ENCODE measurements at regions not wholly inside any gene's neighbourhood (a gene's known extent, or its start where the extent isn't known, plus 50 kb on each side); places are given as distances from the start of the nearest gene placed in this dataset.

DNA sequence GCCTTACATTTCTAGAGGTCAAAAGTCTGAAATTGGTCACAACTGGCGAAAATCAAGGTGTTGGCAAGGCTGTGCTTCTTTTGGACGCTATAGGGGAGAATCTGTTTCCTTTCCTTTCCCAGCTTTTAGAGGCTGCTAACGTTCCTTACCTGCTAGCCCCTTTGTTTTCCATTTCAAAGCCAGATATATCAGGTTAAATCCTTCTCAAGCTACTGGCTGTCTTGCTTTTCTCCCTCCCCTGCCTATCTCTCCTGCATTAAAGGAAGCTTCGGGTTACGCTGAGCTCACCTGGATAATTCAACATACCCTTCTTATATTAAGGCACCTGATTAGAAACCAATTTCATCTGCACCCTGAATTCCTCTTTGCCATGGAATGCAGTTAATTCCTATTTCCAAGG, 1569.7 kb upstream of the SLC10A2 start:
- DNase-seq (ENCODE audit: low read depth) = no peak
- H3K4me3 ChIP-seq (ENCODE audit: low read depth, low read length) = no peak overlapping the region
- TF ChIP-seq POLR2A (IDR thresholded peaks at IDR 0.05; ENCODE audit: extremely low read depth, insufficient read length) (no peak), MYC (IDR thresholded peaks at IDR 0.05; ENCODE audit: low read depth, low read length) (no peak)
- TF ChIP-seq, protein P1, sequence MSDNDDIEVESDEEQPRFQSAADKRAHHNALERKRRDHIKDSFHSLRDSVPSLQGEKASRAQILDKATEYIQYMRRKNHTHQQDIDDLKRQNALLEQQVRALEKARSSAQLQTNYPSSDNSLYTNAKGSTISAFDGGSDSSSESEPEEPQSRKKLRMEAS (IDR thresholded peaks at IDR 0.05; ENCODE audit: low read depth, low read length) = no peak
- TF ChIP-seq, protein P2, sequence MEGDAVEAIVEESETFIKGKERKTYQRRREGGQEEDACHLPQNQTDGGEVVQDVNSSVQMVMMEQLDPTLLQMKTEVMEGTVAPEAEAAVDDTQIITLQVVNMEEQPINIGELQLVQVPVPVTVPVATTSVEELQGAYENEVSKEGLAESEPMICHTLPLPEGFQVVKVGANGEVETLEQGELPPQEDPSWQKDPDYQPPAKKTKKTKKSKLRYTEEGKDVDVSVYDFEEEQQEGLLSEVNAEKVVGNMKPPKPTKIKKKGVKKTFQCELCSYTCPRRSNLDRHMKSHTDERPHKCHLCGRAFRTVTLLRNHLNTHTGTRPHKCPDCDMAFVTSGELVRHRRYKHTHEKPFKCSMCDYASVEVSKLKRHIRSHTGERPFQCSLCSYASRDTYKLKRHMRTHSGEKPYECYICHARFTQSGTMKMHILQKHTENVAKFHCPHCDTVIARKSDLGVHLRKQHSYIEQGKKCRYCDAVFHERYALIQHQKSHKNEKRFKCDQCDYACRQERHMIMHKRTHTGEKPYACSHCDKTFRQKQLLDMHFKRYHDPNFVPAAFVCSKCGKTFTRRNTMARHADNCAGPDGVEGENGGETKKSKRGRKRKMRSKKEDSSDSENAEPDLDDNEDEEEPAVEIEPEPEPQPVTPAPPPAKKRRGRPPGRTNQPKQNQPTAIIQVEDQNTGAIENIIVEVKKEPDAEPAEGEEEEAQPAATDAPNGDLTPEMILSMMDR (IDR thresholded peaks at IDR 0.05; ENCODE audit: low read depth, low read length) = no peak

DNA sequence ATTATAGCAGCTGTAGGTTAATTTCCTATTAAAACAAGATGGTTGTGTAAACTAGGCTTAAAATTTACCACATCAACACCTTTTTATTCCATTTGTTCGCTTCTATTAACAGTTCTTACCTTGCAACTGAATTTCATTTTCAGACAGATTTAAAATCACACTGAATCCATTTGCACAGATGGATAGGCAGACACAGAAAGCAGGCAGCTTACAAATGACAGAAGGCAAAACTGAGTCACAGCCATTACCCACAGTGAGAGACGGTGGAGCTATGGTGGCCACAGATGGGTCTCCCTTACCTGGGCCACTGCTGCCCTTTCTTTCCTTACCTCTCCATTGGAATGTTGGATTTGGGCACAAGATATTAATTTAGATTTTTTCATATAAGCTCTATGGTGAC, 1567.8 kb upstream of the SLC10A2 start:
- TF ChIP-seq, protein P2 (IDR thresholded peaks at IDR 0.05; ENCODE audit: low read depth, low read length) = no peak
- TF ChIP-seq MYC (IDR thresholded peaks at IDR 0.05; ENCODE audit: low read depth, low read length) (no peak), POLR2A (IDR thresholded peaks at IDR 0.05; ENCODE audit: extremely low read depth, insufficient read length) (no peak)
- TF ChIP-seq, protein P1 (IDR thresholded peaks at IDR 0.05; ENCODE audit: low read depth, low read length) = no peak
- H3K4me3 ChIP-seq (ENCODE audit: low read depth, low read length) = no peak overlapping the region
- DNase-seq (ENCODE audit: low read depth) = no peak

DNA sequence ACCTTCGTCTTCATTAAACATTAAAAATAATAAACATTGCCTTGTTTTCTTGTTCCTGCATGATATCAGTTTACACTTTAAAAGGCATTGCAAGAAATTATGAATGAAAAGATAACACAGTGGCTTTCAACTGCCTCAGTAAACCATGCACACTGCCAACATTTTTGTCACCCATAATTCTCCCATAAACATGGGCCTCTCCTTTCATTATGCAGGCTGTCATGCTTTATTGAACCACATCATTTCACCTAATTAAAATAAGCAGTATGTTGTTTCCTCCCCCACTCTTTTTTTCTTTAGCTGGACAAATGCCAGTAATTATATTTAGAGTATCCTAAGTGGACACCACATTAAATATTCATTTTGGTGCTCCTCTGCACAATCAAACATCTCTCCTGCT, 1566.5 kb upstream of the SLC10A2 start:
- DNase-seq (ENCODE audit: low read depth) = no peak
- no peak overlapping the region for H3K4me3 ChIP-seq (ENCODE audit: low read depth, low read length)
- no peak for TF ChIP-seq POLR2A (IDR thresholded peaks at IDR 0.05; ENCODE audit: extremely low read depth, insufficient read length)
- TF ChIP-seq, protein P2 (IDR thresholded peaks at IDR 0.05; ENCODE audit: low read depth, low read length) = no peak
- no peak for TF ChIP-seq MYC (IDR thresholded peaks at IDR 0.05; ENCODE audit: low read depth, low read length)
- TF ChIP-seq, protein P1 (IDR thresholded peaks at IDR 0.05; ENCODE audit: low read depth, low read length) = no peak

DNA sequence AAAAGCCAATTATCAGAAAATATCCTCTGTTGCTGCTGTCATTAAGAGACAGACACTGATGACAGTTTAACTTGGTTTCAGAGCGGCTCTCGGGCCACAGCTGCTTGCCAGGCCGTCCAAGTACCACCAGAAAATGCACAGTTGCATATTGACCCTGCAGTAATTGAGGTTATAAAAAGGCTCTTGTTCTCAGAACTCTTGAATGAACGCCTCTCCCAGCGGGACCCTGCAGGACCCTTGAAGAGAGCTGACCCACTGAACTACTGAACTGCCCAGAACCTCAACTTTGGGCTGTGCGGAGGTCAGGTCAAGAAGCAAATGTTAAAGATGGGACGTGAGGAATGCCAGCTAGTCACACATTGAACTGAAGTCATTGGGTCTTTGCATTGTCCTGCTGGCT, 1559.0 kb upstream of the SLC10A2 start:
- DNase-seq (ENCODE audit: low read depth) = no peak
- TF ChIP-seq, protein P2 (IDR thresholded peaks at IDR 0.05; ENCODE audit: low read depth, low read length) = no peak
- TF ChIP-seq, protein P1 (IDR thresholded peaks at IDR 0.05; ENCODE audit: low read depth, low read length) = no peak
- TF ChIP-seq POLR2A (IDR thresholded peaks at IDR 0.05; ENCODE audit: extremely low read depth, insufficient read length) (no peak), MYC (IDR thresholded peaks at IDR 0.05; ENCODE audit: low read depth, low read length) (no peak)
- no peak overlapping the region for H3K4me3 ChIP-seq (ENCODE audit: low read depth, low read length)

DNA sequence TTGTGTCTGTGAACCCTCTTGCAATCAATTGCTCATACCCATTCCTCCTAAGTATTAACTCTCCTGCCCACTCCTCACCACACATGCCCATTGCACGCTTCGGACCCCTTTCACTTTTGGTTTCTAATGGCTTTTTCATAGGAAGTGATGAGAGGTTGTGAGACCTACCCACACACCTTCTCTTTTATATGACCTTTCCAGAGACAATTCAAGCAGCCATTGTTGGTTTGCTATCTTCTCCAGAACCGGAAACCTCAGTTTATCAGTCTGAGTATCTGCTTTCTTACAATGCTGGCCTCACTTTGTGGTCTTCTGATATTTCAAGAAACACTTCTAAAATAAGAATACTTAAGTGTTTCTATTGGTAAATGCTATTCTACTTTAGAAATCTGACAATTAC, 1550.8 kb upstream of the SLC10A2 start:
- no peak for DNase-seq (ENCODE audit: low read depth)
- TF ChIP-seq MYC (IDR thresholded peaks at IDR 0.05; ENCODE audit: low read depth, low read length) (no peak), POLR2A (IDR thresholded peaks at IDR 0.05; ENCODE audit: extremely low read depth, insufficient read length) (no peak)
- TF ChIP-seq, protein P1 (IDR thresholded peaks at IDR 0.05; ENCODE audit: low read depth, low read length) = no peak
- TF ChIP-seq, protein P2 (IDR thresholded peaks at IDR 0.05; ENCODE audit: low read depth, low read length) = no peak
- H3K4me3 ChIP-seq (ENCODE audit: low read depth, low read length) = no peak overlapping the region

Measured in NB4 (cell line).